NCI-H128 (cell line): ENCODE measurements at regions not wholly inside any gene's neighbourhood (a gene's known extent, or its start where the extent isn't known, plus 50 kb on each side); places are given as distances from the start of the nearest gene placed in this dataset.

Experiments
- DNase-seq: peaks from one replicate; lab custom pipeline; 2025; ENCODE audit not compliant: unreplicated experiment; lab: John Stamatoyannopoulos, UW

GRCh38 chrX:15191830-15192229 lies 78.1 kb downstream of the ASB9 start:
- DNase-seq = no peak

DNA sequence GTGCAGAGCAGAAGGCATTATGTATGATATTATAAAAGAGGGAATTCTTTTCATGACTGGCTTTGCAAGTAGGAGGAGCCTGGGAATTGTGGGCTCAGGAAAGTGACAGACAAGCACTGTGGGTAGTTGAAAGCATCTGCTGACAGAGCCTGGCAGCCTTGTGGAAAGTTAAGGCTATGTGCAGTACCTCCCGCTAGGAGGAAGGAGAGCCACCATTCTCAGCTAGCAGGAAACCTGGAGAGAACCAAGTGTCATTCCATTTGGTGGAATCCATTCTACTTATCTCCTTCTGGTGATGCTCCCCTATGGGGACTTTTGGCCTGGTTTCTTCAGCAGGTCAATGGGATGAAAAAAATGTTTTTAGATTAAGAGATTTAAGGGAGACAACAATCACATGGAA lies 81.8 kb downstream of the ASB9 start:
- no peak for DNase-seq

DNA sequence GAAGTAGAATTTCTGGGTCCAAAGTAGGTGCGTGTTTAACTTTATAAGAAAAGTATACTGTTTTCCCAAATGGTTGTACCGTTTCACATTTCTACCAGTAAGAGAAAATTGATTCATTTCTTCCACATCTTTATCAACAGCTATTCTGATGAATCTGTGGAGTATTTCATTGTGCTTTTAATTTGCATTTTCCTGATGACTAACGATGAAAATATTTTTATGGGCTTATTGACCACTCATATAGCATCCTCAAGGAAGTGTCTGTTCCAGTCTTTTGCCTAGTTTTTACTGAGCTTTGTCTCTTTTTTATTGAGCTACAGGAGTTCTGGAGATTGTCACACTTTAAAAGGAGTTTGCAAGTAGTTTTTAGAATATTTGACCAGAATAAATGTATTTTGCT lies 92.6 kb downstream of the ASB9 start:
- no peak for DNase-seq

DNA sequence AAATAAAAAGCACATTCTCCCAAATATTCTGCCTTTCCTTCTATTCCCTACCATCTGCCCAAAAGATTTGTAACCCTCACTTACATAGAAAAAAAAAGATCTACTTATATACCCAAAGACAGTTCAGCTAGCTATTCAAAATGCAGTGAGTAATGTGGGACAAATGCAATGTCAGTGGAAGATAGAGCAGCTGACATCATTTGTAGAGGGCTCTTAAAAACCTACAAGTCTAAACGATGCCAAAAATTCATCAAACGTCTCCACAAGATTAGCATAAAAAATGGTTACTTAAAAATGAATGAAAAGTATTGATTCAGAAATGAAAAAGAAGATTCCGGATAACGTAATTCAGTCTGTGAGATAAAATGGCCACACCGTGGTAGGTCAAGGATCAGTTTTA lies 96.5 kb downstream of the ASB9 start:
- no peak for DNase-seq

DNA sequence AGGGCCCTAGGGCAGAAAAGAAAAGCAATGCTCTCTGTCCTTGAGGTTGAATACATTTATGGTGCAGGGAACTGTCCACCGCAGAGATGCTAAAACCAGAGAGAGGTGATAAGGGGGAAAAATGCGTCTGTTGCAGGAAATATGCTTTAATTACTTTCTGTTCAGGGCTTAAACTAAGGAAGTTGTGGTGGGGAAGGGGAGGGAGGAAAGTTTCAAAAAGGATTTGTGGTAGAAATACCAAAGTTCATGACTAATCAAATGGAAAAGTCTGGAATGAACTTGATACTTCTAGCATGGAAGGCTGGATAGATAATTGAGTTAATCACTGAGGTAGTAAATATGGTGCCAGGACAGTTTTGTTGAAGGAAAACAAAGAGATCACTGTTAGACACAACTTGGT lies 99.0 kb downstream of the ASB9 start:
- DNase-seq = no peak

- no peak for DNase-seq
These were observed 102.1 kb downstream of the ASB9 start for GRCh38 chrX:15167826-15168225.

GRCh38 chrX:15165832-15166231 lies 104.1 kb downstream of the ASB9 start:
- DNase-seq = no peak

GRCh38 chrX:15163131-15163530 lies 106.8 kb downstream of the ASB9 start:
- no peak for DNase-seq

- DNase-seq = no peak
These were observed 109.3 kb downstream of the ASB9 start for GRCh38 chrX:15160558-15161095.

DNA sequence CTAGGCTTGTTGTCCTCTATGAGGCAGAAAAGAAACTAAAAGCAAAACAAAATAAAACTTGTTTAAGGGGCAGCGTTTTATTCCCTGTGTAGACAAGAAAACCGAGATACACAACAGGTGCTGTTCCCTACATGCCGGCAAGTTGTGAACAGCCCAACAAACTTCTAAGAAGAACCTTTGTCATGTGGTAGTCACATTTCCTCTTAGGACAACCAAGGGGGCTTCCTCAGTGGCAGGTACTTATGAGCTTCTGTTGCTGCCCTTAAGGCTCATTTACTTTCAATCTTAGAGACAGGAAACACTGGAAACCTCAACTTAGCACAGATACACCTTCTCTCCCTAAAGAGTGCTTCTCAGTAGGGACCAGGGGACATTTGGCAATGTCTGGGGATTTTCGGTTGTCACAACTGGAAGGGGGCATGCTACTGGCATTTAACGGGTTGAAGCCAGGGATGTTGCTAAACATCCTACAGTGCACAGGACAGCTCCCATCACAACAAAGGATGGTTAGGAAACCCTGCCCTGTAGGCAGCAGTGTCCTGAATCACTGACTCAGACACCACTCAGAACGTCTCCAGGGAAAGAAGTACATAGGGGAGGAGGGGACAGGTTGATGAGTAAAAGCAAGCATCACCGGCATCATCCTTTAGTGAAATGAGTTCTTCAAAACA lies 111.0 kb downstream of the ASB9 start:
- DNase-seq = no peak

DNA sequence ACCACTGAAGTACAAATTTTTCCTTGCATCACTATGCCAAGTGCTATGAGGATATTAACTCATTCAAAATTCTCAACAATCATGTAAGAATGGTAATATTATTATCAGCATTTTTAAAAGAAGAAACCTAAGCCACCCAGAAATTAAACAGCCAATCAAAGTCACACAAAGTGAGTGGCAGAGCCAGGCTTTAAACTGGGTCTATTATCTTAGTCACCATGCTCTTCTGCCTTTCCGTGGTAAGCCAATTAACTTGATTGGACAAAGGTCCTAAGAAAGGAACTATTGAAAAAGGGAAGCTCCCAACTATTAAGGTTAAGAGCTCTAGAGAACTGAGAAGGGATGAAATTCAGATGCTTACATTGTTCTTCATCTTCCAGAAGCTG lies 111.5 kb downstream of the ASB9 start:
- no peak for DNase-seq

DNA sequence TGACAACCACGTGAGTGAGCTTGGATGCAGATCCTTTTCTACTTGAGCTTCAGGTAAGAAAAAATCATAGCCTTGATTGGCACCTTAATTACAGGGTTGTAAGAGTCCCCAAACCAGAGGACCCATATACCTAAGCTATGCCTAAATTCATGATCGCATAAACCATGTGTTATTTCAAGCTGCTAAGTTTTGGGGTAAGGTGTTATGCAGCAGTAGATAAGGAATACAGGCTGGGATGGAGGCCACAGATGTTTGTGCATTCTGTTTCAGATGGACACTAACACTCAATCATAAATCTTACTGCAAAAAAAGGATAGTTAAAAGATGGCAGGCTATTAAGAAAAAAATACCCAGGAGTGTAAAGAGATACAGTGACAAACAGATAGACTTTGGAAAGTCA lies 112.3 kb downstream of the ASB9 start:
- no peak for DNase-seq

GRCh38 chrX:15151267-15152186 lies 118.4 kb downstream of the ASB9 start:
- no peak for DNase-seq

DNA sequence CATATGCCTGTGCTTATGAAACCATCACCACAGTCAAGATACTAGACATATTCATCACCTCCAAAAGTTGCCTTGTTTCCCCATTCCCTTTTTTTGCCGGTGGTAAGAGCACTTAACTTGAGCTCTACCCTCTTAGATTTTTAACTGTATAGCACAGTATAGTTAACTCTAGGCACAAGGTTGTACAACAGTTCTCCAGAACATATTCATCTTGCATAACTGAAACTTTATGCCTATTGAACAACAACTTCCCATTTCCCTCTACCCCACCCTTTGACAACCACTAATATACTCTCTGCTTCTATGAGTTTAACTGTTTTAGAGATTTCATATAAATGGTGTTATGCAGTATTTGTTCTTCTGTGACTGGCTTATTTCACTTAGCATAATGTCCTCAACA lies 119.3 kb downstream of the ASB9 start:
- DNase-seq = no peak

DNA sequence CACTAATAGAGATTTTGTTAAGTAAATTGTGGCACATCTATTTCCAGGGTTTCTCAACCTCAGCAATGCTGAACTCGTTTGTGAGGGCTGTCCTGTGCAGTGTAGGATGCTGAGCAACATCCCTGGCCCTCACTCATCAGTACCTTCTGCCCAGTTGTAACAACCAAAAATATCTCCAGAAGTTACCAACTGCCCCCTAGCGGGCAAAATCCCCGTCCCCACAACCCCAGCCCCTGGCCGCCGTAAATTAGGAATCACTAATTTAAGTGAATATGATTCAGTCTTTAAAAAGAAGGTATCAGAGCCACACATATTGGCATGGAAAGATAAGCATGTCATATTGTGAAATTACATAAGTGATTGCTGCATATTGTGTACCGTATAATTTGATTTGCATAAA lies 123.4 kb downstream of the ASB9 start:
- no peak for DNase-seq

- DNase-seq = no peak
These were observed 126.1 kb downstream of the ASB9 start for GRCh38 chrX:15143825-15144121.

DNA sequence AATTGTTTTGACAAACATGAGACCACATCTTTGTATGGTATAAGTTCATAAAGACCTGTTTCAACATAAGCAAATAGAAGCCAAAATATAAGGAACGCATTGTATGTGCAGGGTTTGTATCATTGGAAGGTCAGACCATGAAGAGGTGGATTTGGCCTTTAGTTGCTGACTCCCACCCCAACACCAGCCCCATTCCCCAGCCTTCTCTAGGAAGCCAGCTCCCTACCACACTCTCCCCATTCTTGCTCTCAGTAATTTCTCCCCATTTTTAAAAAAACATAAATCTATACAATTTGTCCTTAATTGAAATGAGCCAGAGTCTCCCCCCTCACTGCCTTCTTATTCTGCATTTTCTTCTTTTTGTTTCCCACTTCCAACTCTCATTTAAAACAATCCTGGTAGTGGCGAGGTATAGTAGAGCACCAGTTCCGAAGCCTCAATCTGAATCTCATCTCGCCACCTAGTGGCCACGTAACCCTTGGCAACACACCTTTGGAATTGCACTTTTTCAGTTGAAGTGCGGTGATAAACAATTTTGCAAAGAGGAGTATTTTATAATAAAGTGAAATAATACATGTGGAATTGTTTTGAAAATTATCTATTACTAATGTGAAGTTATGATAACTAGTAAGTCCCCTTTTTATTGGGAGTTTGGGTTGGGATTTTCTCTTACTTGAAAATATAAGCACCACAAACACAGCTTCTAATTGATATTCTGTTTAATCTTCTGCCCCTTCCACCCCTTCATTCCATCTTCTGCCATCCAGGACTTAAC lies 126.6 kb downstream of the ASB9 start:
- peak; percentile 1 for DNase-seq

DNA sequence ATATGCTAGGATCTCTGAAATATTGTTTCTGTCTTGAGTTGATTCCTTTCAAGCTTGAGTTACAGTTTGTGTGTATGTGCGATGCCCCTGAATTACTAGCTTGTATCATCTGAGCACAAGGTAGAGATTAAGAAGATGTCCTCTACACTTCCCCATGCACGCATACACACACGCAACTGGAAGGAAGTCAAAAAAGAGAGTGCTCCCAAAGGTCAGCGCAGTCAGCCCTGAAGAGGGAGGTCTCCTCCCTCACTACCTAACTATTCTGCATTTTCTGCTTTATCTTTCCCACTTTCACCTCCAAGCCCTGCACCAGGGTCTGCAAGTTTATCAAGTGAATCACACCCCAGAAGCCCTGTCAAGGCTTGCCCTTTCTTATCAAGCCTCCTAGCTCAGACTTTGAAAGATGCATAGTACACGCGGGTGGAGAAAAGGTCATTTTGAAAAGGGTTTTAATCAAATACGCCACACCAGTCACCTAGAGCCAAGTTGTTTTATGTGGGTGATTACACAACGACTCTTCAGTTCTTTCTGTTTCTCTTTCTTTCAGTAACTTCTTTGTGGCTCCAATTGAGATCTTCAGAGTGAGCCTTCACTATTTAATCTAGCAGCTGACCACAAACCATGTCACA lies 127.7 kb downstream of the ASB9 start:
- DNase-seq = no peak

- DNase-seq = no peak
These were observed 133.1 kb downstream of the ASB9 start for GRCh38 chrX:15136795-15137194.

DNA sequence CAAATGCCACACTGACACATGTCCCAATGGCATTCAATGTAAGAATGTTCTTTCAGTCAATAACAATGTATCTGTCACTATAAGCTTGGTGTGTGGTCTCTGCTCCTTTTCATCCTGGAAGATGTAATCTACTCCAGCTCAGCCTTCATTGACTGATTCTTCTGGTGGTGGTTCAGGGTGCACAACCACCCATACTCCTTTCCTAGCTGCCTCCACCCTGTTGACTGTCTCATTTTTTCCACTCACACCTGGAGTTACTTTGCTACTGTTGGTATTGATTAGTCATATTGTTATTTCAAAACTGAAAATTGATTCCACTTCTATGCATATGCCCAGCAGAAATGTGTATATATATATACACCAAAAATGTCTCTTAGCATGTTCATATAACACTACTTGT lies 140.5 kb downstream of the ASB9 start:
- DNase-seq = no peak

- no peak for DNase-seq
These were observed 141.0 kb downstream of the ASB9 start for GRCh38 chrX:15128861-15129260.
